Type B pancreatic cell (in vitro differentiated cells): ENCODE measurements at regions not wholly inside any gene's neighbourhood (a gene's known extent, or its start where the extent isn't known, plus 50 kb on each side); places are given as distances from the start of the nearest gene placed in this dataset.
"Not testable (repeated sequence)": the region's sequence is repeated elsewhere in the genome, so short reads cannot be mapped to it uniquely, and the experiment has no call there.

Experiments
- DNase-seq: peaks from one replicate; pipeline ENCODE4 v3.0.0; 2021; ENCODE audit warnings: mixed read lengths; ENCODE audit not compliant: unreplicated experiment; ENCODE audit errors: extremely low spot score
- H3K27ac Mint-ChIP-seq: 2 replicates; pipeline ENCODE4 v1.8.0; 2021; ENCODE audit warnings: mild to moderate bottlenecking, mixed read lengths
- H3K27me3 Mint-ChIP-seq: 2 replicates; pipeline ENCODE4 v1.8.0; 2021; ENCODE audit warnings: mixed read lengths
- H3K36me3 Mint-ChIP-seq: 2 replicates; pipeline ENCODE4 v1.8.0; 2021; ENCODE audit warnings: mixed read lengths
- H3K4me1 Mint-ChIP-seq: one replicate; pipeline ENCODE4 v1.8.0; 2021; ENCODE audit warnings: mixed read lengths; ENCODE audit not compliant: unreplicated experiment
- H3K4me3 Mint-ChIP-seq: 2 replicates; pipeline ENCODE4 v1.8.0; 2021; ENCODE audit warnings: mild to moderate bottlenecking, mixed read lengths
- H3K9me3 Mint-ChIP-seq: 2 replicates; pipeline ENCODE4 v1.8.0; 2021; ENCODE audit warnings: mixed read lengths
- TF ChIP-seq, protein P1 (sequence below): fragments of 200-600 bp; sonication (generic); conservative IDR thresholded peaks from 2 replicates; pipeline ENCODE4 v1.5.0; 2021; ENCODE audit warnings: antibody characterized with exemption, mild to moderate bottlenecking

- Mint-ChIP-seq H3K4me1 (peaks cover 8% of the 10 kb centered on the region), H3K9me3 (peaks cover 4% of the 10 kb centered on the region), H3K36me3 (no peaks in the 10 kb centered on the region), H3K27me3 (no peaks in the 10 kb centered on the region), H3K27ac (no peak overlapping the region), H3K4me3 (no peak overlapping the region)
- no peak for DNase-seq
- TF ChIP-seq, protein P1, sequence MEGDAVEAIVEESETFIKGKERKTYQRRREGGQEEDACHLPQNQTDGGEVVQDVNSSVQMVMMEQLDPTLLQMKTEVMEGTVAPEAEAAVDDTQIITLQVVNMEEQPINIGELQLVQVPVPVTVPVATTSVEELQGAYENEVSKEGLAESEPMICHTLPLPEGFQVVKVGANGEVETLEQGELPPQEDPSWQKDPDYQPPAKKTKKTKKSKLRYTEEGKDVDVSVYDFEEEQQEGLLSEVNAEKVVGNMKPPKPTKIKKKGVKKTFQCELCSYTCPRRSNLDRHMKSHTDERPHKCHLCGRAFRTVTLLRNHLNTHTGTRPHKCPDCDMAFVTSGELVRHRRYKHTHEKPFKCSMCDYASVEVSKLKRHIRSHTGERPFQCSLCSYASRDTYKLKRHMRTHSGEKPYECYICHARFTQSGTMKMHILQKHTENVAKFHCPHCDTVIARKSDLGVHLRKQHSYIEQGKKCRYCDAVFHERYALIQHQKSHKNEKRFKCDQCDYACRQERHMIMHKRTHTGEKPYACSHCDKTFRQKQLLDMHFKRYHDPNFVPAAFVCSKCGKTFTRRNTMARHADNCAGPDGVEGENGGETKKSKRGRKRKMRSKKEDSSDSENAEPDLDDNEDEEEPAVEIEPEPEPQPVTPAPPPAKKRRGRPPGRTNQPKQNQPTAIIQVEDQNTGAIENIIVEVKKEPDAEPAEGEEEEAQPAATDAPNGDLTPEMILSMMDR, result no peak
Measured at GRCh38 chr12:75660107-75660530, 148.7 kb upstream of the KRR1 start.

DNA sequence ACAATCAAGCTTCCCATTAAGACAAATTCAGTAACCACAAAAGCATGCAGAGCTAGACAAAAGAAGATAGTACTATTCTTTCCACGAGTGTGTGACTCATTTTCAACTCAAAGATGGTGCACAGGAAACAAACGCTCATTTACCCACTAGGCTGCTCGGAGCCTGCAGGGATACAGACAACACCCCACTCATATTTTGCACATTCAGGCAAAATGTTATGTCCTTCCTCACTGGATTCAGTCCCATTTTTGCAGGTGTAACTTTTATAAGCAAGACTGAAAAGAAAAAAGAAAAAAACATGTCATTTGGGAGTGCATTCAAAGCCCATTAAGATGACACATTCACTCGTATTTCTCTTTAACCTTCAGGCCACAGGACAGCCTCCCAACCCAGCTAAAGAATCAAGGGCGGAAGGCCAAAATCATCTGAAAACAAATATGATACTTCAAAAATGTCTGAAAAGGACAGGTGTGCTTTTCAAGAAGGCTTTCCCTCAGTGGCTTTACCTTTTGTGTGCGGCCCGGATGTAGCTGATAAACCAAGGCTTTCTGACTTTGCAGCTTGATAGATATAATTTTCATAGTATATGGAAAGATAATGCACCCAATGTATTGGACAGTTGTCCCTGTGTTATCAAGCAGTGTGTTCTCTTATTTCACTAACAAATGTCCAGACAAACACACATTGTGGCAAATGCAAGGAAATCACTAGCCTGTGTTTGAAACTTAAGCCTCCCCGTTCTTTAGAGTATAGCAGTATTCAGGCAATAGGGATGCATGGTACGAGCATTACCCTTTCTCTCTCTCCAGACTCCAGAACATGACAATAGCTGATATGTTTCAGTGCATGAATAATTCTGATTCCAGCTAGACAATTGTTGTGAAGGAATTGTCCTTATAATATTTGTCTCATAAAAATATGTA is 147.8 kb upstream of the KRR1 start:
- TF ChIP-seq, protein P1, result no peak
- Mint-ChIP-seq H3K4me1 (peaks cover 11% of the 10 kb centered on the region), H3K27me3 (no peaks in the 10 kb centered on the region), H3K9me3 (peaks cover 4% of the 10 kb centered on the region), H3K27ac (no peak overlapping the region), H3K4me3 (peak overlapping the region; percentile 13), H3K36me3 (no peaks in the 10 kb centered on the region)
- DNase-seq, result no peak

DNA sequence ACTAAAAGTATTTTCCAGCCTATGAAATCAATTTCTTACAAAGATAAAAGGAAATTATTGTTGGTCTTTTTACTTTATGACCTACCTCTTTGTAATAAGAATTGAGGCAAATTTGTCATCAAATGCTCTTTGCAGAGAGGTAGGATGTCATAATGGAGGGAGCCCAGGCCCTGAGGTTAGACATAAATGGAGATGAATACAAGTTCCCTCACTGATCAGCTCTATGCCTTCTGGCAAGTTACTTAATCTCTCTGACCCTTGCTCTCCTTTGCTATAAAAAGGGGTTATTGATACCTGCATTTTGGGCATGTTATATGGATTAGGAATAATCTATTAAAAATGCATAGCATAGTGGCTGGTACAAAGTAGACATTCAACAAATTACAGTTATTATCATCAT is 146.9 kb upstream of the KRR1 start:
- H3K4me3 Mint-ChIP-seq, result no peak overlapping the region
- H3K27ac Mint-ChIP-seq, result no peak overlapping the region
- no peaks in the 10 kb centered on the region for H3K9me3 Mint-ChIP-seq
- no peak for DNase-seq
- peaks cover 12% of the 10 kb centered on the region for H3K4me1 Mint-ChIP-seq
- TF ChIP-seq, protein P1, result no peak
- H3K36me3 Mint-ChIP-seq, result no peaks in the 10 kb centered on the region
- no peaks in the 10 kb centered on the region for H3K27me3 Mint-ChIP-seq

DNA sequence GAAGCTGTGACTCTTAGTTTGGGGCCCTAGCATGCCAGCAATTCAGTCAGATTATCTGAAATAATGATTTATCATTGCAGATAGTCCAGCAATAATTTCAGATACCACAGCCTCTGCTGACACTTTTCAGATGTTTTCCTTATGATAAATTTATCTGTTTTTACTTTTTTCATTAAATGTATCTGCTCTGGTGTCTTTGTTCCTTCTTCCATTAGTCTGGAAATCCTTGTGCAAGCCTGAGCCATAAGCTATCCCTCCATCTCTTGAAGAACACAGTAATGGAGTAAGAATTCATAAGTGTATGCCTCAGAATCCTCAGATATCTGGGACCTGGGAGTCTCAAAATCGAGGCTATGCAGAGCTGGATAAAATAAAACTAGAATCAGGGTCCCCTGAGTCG is 146.4 kb upstream of the KRR1 start:
- no peaks in the 10 kb centered on the region for H3K27me3 Mint-ChIP-seq
- no peaks in the 10 kb centered on the region for H3K9me3 Mint-ChIP-seq
- DNase-seq, result no peak
- TF ChIP-seq, protein P1, result no peak
- peaks cover 12% of the 10 kb centered on the region for H3K4me1 Mint-ChIP-seq
- no peak overlapping the region for H3K27ac Mint-ChIP-seq
- no peak overlapping the region for H3K4me3 Mint-ChIP-seq
- no peaks in the 10 kb centered on the region for H3K36me3 Mint-ChIP-seq

- H3K4me3 Mint-ChIP-seq, H3K27ac Mint-ChIP-seq, DNase-seq, H3K27me3 Mint-ChIP-seq, H3K36me3 Mint-ChIP-seq, H3K9me3 Mint-ChIP-seq: not testable (repeated sequence)
- peaks cover 12% of the 10 kb centered on the region for H3K4me1 Mint-ChIP-seq
Measured at GRCh38 chr12:75657354-75657753, 145.9 kb upstream of the KRR1 start.

DNA sequence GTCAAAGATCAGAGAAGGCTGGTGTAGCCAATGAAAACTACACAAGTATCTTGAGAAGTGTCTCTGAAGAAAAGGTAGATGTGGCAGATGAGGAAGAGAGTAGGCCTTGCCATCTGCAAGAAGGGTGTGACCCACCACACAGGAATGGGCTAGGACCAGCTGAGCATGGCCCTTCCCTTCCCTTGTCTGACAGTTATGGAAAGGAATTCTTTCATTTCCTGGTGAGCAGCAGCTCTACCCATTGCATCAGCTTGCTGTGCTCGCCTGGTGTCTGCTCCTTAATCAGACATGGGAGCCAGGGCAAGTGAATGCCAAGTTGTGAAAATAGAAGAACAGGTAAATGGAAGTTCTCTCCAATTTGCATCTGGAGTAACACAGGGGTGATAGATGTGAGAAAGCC is 145.2 kb upstream of the KRR1 start:
- TF ChIP-seq, protein P1, result no peak
- DNase-seq, result no peak
- Mint-ChIP-seq H3K27me3 (no peaks in the 10 kb centered on the region), H3K27ac (no peak overlapping the region), H3K4me3 (peak overlapping the region; percentile 48), H3K9me3 (peaks cover 6% of the 10 kb centered on the region), H3K4me1 (peaks cover 12% of the 10 kb centered on the region), H3K36me3 (peaks cover 4% of the 10 kb centered on the region)
